AG09309 (cell line): ENCODE measurements at regions not wholly inside any gene's neighbourhood (a gene's known extent, or its start where the extent isn't known, plus 50 kb on each side); places are given as distances from the start of the nearest gene placed in this dataset.
"Not testable (repeated sequence)": the region's sequence is repeated elsewhere in the genome, so short reads cannot be mapped to it uniquely, and the experiment has no call there.

Source experiments
- DNase-seq: peaks from one replicate; pipeline ENCODE4 v3.0.0-alpha.2; 2010; ENCODE audit warnings: low read depth
- H3K4me3 ChIP-seq: 2 replicates; pipeline ENCODE4 v1.5.1; 2011; ENCODE audit warnings: mild to moderate bottlenecking, low read depth, low read length, moderate library complexity; ENCODE audit not compliant: control insufficient read depth
- TF ChIP-seq, protein P1 (sequence below): IDR thresholded peaks from 2 replicates; pipeline ENCODE4 v1.5.1; 2011; ENCODE audit warnings: mild to moderate bottlenecking, low read depth, low read length, inconsistent platforms; ENCODE audit not compliant: insufficient read depth, control insufficient read depth; ENCODE audit errors: missing control alignments

GRCh38 chr12:96099986-96100385, 64.6 kb upstream of the LTA4H start:
- TF ChIP-seq, protein P1, sequence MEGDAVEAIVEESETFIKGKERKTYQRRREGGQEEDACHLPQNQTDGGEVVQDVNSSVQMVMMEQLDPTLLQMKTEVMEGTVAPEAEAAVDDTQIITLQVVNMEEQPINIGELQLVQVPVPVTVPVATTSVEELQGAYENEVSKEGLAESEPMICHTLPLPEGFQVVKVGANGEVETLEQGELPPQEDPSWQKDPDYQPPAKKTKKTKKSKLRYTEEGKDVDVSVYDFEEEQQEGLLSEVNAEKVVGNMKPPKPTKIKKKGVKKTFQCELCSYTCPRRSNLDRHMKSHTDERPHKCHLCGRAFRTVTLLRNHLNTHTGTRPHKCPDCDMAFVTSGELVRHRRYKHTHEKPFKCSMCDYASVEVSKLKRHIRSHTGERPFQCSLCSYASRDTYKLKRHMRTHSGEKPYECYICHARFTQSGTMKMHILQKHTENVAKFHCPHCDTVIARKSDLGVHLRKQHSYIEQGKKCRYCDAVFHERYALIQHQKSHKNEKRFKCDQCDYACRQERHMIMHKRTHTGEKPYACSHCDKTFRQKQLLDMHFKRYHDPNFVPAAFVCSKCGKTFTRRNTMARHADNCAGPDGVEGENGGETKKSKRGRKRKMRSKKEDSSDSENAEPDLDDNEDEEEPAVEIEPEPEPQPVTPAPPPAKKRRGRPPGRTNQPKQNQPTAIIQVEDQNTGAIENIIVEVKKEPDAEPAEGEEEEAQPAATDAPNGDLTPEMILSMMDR: no peak
- no peak for DNase-seq
- H3K4me3 ChIP-seq: no peak overlapping the region

GRCh38 chr12:96101806-96102205, 66.4 kb upstream of the LTA4H start:
- no peak overlapping the region for H3K4me3 ChIP-seq
- DNase-seq: no peak
- TF ChIP-seq, protein P1: no peak

- no peak overlapping the region for H3K4me3 ChIP-seq
- TF ChIP-seq, protein P1: no peak
- DNase-seq: no peak
These were observed 67.8 kb upstream of the LTA4H start for GRCh38 chr12:96103067-96103644.

- DNase-seq: no peak
- no peak overlapping the region for H3K4me3 ChIP-seq
- TF ChIP-seq, protein P1: no peak
These were observed 69.2 kb upstream of the LTA4H start for GRCh38 chr12:96104566-96104965.

DNA sequence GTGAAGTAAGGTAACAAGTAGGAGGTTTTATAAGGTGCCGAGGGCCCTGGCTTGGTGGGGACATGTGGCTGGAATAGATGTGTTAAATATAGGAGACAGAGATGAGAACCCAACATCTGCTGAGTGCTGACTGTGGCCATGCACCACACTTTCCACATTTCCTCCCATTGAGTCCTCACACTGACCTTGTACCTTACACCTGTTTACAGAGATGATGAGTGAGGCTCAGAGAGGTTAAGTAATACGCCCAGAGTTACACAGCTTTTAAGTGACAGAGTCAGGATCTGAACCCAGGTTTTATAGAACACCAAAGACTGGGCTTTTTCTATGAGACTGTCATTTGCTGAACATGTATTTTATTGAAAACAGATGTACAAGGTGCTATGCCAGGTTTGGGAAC, 70.8 kb upstream of the LTA4H start:
- no peak overlapping the region for H3K4me3 ChIP-seq
- TF ChIP-seq, protein P1: no peak
- no peak for DNase-seq

- TF ChIP-seq, protein P1: no peak
- no peak overlapping the region for H3K4me3 ChIP-seq
- DNase-seq: no peak
These were observed 71.8 kb upstream of the LTA4H start for GRCh38 chr12:96107236-96107635.

GRCh38 chr12:96108321-96108720, 72.9 kb upstream of the LTA4H start:
- no peak for DNase-seq
- TF ChIP-seq, protein P1: no peak

GRCh38 chr12:96108941-96109340, 73.6 kb upstream of the LTA4H start:
- not testable (repeated sequence) for H3K4me3 ChIP-seq, DNase-seq

More at GRCh38 chr12:96108321-96108720, 72.9 kb upstream of the LTA4H start:
- H3K4me3 ChIP-seq: no peak overlapping the region
